ENCODE measurements at regions not wholly inside any gene's neighbourhood (a gene's known extent, or its start where the extent isn't known, plus 50 kb on each side); places are given as distances from the start of the nearest gene placed in this dataset.

DNA sequence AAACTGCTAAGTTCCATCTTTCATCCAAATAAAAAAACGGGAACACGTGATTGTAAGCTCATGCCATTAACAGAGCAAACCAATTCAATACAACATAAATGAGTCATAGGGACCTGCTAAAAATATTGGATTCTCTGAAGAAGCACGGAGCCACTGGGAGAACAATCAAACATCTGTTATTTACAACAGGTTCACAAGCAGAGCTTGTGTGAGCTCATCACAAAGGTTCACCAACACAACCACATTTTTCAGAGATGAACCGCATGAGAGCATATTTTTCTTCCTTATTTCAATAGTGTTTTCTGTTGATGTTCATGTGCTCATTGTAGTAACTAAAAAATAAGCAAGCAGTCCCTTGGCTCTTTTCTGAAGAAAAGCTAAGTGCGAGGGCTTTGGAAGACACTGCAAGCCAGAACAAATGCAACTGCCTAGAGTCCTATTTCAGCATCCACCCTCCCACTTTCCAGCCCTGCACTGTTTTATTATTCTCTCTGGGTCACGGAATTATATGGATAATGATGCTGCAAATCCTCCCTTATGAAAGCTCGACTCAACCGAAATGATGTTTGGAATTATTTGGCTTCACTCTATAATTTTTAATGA, 545.8 kb downstream of the LIG4 start:
- peak; percentile 62 for DNase-seq (ENCODE audit: low read depth)

DNA sequence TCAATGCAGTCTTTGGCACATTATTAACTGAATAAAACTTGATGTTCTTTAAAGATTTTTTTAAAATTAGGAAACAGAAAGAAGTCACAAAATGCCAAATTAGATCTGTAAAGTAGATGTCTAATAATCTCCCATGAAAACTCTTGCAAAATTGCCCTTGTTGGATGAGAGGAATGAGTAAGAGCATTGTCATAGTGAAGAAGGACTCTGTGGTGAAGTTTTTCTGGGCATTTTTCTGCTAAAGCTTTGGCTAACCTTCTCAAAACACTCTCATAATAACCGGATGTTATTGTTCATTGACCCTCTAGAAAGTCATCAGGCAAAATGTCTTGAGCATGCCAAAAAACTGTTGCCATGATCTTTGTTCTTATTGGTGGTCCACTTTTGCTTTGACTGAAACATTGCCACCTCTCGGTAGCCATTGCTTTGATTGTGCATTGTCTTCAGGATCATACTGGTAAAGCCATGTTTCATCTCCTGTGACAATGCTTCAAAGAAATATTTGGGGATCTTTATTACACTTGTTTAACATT, 549.3 kb downstream of the LIG4 start:
- no peak for DNase-seq (ENCODE audit: low read depth)

DNA sequence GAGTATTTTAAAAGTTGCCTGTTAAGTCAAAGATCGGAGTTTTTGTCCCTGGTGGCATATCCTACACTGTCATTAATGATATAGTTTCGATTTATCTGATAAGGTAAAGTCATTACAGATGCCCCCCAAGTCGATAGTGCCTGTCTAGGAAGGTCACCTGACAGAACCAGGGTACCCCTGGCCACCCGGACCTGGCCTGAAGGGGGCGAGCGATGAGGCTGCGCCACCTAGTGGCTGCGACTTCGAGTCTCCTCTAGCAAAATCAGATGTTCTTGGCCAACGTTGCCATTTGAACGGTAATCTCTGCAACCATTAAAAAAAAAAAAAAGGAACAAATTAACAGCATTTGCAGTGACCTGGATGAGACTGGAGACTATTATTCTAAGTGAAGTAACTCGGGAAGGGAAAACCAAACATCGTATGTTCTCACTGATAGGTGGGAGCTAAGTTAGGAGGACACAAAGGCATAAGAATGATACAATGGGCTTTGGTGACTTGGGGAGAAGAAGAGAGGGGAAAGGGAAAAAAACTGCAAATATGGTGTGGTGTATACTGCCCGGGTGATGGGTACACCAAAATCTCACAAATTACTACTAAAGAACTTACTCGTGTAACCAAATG, 565.1 kb downstream of the LIG4 start:
- DNase-seq (ENCODE audit: low read depth), result peak; percentile 64

DNA sequence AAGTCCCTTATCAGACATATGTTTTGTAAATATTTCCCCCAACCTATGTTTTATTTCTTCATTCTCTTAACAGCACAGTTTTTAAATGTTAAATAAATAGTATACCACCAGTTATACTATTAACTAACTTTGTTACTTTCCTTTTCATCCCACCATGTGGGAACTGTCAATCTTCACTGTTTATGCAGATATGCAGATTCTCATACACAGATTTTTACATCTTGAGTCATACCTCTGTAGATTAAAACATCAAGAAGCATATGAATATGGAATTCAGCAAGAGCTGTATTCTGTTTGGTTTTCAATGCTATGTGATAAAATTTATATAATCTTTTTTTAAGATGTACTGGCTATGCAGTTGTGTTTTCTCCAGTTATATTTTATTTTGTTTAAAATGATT, 566.3 kb downstream of the LIG4 start:
- DNase-seq (ENCODE audit: low read depth), result peak; percentile 56

DNA sequence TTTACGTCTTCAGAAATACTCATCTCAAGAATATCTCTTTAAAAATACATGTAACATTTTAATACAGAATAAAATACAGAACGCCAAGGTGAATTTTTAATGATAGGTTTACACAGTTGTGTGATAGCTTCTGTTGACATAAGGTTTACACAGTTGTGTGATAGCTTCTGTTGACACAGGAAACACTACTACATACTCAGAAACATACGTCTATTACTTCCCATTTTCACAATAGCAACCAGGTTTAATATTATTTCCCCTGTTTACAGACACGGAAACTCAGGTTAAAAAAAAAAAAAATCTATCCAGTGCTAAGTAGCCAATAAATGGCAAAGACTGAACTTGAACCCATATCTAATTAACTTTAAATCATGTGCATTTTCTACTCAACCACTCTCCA, 571.2 kb downstream of the LIG4 start:
- no peak for DNase-seq (ENCODE audit: low read depth)

DNA sequence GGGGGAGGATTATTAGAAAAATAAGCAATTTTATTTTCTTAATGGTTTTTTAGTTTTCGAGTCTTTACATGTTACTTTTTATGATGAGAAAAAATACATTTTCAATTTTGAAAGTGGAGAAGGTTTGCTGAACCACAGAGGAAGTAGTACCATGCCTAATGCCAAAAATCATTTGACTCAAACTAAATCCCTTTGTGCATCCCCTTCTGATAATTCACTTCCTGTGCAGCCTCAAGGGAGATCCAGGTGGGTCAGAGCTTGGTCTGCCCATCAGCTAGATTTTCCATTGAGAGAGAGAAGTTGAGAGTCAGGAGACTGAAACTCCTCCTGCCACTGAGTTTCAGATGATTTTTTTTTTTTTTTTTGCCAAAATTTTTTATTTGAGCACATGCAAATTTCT, 571.7 kb downstream of the LIG4 start:
- DNase-seq (ENCODE audit: low read depth), result no peak

DNA sequence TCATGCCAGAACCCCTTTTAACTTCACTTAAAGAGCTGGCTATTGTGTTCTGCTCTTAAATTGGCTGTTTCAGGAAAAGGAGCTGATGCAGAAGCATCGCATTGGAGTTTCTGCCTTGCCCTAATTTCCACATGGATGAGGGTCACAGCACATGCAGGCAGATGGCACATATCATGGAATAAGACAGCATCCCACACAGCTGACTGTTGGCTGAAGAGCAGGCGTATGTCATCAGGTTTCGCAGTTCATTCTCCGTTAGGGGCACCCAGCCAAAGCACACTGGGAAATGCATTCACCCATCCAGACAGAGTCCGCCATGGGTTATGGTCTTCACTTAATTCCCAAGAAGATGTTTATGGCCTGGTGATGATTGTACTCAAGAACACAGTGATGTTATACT, 572.5 kb downstream of the LIG4 start:
- no peak for DNase-seq (ENCODE audit: low read depth)

DNA sequence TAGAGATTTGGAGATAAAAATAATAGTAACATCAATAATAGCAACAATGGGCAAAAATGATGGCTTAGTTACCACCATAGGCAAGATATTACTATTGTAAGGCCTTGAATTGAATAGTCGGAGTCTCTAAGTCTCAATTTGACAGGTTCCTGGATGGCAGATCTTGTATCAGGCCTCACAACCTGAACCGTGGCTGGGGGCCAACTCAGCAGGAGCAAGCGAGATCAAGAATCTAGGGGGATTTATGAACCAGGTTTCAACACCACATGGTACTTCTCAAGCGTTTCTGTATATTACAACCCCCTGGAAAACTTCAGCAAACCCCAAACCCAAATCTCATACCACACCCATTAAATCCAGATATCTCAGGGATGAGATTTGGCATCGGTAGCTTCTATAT, 573.8 kb downstream of the LIG4 start:
- no peak for DNase-seq (ENCODE audit: low read depth)

DNA sequence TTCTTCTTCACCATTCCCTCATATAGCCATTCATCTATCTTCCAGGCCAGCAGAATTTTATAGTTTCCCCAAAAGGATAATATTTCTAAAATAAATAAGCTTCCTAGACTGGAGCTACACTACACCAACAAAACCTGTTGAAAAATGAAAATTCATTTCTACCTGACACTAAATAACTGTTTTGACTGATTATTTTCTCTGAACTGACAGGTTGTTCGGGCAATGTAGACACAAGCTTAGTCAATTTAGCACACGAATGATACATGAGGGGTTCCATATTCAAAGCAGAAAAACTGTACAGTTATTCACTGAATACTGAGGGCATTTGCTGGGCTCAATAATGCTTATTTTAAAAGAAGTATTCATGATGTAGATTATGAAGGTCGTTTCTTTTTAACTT, 589.7 kb downstream of the LIG4 start:
- no peak for DNase-seq (ENCODE audit: low read depth)

DNA sequence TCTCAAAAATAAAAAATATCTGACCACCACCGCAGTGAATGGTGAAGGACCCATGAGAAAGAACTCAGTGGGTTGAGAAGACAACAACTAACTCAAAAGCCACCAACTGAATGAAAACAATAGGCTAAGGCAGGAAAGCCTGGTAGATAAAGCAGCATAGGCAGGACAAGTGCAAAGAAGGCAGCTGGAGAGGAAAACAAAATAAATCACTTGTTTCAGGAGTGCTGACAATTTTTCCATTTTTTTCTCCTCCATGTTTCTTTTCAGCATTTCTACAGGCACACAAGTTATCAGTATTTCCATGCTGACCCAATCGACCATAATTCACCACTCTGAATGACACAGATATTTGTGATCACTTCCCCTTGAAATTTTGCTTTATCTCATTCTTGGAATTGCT, 597.8 kb downstream of the LIG4 start:
- no peak for DNase-seq (ENCODE audit: low read depth)

DNA sequence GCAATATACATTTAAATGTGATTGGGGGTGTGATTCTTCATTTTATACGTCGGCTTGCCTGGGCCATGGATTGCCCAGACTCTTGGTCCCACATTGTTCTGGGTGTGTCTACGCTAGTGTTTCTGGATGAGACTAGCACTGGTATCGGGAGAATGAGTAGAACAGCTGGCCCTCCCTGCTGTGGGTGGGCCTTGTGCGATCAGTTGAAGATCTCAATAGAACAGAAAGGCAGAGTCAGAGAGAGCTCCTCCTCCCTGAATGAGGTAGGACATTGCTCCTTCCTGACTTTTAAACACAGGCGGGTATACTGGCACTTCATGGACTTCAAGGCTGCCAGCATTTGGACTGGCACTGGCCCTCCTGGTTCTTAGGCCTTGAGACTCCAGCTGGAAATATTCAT, 603.0 kb downstream of the LIG4 start:
- DNase-seq (ENCODE audit: low read depth), result no peak

DNA sequence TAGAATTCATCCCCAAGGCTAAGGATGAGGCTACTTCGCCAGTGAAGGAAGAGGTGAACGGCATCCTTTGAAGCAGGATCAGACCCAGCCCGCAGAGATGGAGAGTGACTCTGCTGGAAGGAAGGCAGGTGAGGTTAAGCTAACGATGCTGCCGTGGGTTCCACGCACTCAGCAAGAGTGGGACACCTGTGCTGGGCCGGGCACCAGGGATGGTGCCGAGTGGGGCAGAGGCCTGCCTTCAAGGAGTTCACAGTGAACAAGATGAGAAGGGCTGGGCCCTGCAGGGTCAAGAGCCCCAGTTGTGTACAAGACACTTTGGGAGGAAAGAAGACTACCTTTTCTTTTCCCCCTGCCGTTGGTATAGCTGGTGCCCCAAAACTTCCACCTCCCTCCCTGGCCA, 606.6 kb downstream of the LIG4 start:
- DNase-seq (ENCODE audit: low read depth), result no peak

DNA sequence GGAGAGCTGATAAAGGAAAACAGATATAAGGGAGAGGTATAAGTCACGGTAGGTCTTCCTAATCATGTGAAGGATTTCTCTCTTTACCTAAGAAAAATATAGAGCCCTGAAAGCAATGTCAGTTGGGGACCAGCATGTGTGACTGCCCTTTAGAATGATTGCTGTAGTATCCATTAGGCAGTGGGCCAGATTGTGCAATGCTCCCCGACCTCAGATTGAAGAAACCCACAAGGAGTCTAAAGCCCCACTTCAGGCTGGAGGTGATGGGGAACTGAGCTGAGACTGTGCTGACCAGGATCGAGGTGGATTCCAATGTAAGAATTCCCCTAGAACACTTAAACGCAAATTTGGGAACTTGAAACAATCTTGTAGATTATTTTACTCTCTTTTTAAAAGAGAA, 614.4 kb downstream of the LIG4 start:
- DNase-seq (ENCODE audit: low read depth), result peak; percentile 46

DNA sequence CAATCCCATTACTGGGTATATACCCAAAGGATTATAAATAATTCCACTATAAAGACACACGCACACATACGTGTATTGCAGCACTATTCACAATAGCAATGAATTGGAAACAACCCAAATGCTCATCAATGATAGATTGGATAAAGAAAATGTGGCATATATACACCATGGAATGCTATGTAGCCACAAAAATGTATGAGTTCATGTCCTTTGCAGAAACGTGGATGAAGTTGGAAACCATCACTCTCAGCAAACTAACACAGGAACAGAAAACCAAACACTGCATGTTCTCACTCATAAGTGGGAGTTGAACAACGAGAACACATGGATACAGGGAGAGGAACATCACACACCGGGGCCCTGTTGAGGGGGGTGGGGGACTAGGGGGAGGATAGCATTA, 619.0 kb downstream of the LIG4 start:
- peak; percentile 55 for DNase-seq (ENCODE audit: low read depth)

DNA sequence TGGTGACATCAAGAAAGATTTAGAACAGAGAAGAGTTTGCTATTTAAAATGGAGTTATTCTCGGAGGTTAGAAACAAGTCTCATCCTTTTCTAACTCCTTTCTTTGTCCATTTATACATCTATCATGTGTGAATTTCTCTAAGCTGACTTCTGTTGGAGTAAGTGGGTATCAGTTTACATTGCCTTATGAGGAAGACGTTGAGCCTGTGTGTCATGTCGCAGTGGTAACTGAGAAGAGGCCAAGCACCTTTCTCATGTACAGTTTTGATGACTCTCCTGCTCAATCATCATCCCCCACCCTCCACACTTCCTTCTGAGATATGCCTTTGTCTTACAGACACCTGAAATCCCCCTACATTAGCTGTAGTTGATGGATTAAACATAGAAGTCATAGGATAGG, 624.8 kb downstream of the LIG4 start:
- peak; percentile 63 for DNase-seq (ENCODE audit: low read depth)

DNA sequence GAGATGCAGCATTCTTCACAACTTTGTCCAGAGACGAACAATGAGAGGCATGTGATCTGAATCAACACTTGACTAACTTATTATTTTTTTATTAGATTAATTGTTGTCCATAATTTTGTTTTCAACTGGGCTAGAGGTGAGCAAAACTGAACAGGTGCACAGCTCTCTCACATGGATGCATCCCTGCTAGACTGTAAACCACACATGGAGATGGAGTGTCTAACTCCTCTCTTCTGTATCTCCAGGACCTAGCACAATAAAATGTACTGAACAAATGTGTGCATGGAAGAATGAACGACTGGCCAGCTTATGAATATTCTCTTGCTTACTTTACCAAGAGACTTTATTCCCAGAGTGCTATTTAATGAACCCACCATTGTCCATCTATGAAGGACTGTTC, 627.7 kb downstream of the LIG4 start:
- no peak for DNase-seq (ENCODE audit: low read depth)

DNA sequence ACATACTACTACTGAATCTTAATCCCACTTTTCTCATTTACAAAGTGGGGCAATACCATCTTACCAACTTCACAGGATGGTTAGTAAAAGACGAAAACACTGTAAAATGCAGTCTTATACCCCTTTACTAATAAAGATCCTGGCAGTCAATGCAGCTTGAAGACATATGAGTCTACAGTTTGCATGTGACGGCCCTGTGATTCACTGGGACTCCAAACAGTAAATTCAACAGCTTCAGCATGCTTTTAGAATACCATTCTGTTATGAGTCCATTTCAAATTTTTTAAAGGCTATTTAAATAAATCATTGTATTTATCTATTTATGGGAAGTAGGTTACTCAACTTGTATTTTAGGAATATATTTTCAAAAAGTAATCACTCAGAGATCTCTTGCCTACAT, 629.1 kb downstream of the LIG4 start:
- peak; percentile 66 for DNase-seq (ENCODE audit: low read depth)

DNA sequence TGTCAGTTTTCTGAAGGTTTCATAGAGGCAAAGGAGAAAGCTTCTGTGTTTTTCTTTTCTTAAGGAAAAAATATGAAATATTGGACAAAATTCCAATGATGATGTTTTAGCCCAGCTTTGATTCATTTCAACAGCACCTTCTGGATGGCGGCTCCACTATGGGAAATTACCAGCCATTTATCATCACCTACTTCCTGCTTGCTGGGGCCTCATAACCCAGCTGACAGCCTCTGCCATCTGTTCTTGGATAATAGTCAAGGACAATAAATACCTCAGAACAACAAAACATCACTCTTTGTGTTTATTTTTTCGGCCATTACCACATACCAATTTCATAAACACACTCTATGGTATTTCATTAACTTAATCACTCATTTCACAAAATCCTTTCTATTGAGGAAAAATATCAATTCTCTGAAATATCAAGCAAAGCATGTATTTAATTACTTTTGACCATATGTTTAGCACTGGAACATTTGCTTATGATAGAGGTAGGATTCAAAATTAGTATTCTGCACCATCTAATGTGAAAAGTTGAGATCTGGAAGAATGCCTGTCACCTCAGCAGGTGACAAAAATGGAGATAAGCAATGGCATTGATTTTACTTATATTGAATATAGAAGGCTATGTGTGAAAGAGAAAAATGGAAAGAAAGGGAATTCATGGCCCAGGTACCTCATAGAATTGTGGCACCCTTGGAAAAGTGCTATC, 629.7 kb downstream of the LIG4 start:
- peak; percentile 57 for DNase-seq (ENCODE audit: low read depth)

DNA sequence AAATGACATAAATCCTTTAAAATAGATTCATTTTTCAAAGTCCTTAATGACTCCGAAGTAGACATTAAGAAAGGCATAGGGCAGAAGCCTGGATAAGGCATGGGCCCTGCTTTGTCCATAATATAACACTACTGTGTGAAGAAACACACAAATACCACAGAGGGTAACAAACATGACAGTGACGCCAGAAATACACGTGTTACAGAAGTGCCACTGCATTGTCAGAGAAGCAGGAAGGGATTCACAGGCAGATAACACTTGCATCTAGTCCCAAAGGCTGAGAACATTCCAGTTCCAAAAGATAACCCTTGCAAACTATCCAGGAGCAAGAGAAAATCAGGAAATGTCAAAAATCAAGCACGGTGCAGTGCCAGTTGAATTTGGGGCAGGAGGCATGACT, 633.2 kb downstream of the LIG4 start:
- DNase-seq (ENCODE audit: low read depth), result no peak

DNA sequence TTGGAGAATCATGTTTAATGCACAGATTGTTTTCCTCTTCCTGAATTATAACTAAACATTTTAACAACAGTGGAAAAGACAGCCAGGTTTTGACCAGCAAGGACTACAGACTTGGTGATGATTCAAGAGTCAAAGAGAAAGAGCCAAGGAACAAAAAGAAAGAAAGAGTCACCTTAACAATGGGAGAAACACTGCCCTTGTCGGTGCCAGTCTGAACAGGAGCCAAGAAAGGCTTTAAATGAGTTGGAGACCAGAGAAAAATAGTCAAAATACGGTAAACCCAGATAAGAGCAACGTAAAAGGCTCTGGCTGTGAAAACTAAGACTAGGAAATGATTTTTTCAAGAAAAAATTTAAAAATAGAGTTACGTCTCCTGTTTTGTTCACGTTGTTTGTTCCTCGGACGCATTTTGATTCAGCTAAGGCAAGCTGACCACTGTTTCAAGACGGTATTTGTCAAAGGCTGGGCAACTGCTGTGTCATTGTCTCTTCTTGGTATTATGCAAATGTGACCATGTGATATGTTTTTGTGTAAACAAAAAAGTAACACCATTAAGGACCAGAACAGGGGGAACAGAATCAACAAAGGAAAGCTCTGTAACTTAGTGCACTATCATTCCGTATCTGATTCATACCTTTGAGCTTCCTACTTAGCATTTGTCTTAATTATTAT, 634.5 kb downstream of the LIG4 start:
- DNase-seq (ENCODE audit: low read depth), result no peak

DNA sequence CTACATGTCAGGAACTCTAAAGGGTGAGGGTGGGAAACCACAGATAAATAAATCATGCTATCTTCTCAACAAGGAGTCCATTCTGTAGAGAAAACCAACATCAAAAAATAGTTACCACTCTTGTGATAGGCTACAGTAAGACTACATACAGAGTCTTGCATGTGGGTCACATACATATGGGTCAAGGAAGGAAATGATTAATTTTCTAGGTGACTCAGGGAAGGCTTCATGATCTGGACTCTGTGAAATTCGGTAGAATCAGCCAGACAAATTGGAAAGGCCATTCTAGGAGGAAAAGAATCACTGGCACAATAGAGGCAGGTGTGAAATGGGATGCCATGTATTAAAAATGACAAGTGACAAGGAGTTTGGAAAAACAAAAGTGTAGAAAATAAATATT, 638.9 kb downstream of the LIG4 start:
- DNase-seq (ENCODE audit: low read depth), result peak; percentile 43

DNA sequence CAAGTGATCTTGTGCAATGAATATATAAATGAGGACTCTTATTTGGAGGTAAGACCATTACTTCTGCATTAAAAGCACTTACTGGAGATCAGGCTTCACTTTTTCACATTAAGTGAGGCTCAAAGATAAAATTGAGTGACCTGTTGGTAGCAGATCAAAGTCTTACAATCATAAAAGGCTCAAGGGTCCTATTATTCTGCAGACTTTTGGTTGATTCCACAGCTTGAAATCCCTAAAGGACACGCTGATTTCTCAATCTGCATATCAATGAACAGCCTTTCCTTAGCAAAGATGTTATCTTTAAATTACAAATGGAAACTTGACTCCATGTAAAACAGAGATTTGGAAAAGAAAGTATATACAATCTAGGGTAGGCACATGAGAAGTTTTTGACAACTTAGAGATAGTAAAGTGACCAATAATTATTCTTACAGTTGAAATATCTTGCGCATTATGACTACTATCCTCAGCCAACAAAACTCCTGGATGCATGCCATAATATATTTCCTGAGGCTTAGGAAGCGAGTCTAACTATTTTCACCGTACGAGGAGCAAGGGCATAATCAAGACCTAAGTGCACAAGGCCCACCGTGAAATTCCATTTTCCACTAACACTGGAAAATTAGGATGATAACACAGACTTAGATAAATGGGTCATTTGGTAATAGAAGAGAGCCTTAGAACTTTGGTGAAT, 640.7 kb downstream of the LIG4 start:
- peak; percentile 55 for DNase-seq (ENCODE audit: low read depth)
